ENCODE measurements at regions not wholly inside any gene's neighbourhood (a gene's known extent, or its start where the extent isn't known, plus 50 kb on each side); places are given as distances from the start of the nearest gene placed in this dataset.

GRCh38 chr6:21895555-21895954 lies 302.0 kb downstream of the SOX4 start:
- no peak for DNase-seq

GRCh38 chr6:21898107-21898796 lies 304.7 kb downstream of the SOX4 start:
- no peak for DNase-seq

- DNase-seq = no peak
Observed at GRCh38 chr6:21899708-21900107, 306.2 kb downstream of the SOX4 start.

GRCh38 chr6:21900730-21901129 lies 307.2 kb downstream of the SOX4 start:
- no peak for DNase-seq

- DNase-seq = no peak
Observed at GRCh38 chr6:21902628-21903169, 309.1 kb downstream of the SOX4 start.

GRCh38 chr6:21905531-21905930 lies 312.0 kb downstream of the SOX4 start:
- DNase-seq = no peak

GRCh38 chr6:21906826-21907225 lies 313.3 kb downstream of the SOX4 start:
- DNase-seq = no peak

- no peak for DNase-seq
Observed at GRCh38 chr6:21907291-21907690, 313.7 kb downstream of the SOX4 start.

- DNase-seq = no peak
Observed at GRCh38 chr6:21908161-21908848, 314.8 kb downstream of the SOX4 start.

GRCh38 chr6:21909321-21909720 lies 315.8 kb downstream of the SOX4 start:
- DNase-seq = no peak

- no peak for DNase-seq
Observed at GRCh38 chr6:21911208-21911607, 317.7 kb downstream of the SOX4 start.

GRCh38 chr6:21912151-21912832 lies 318.7 kb downstream of the SOX4 start:
- DNase-seq = no peak

- peak; percentile 77 for DNase-seq
Observed at GRCh38 chr6:21914121-21914973, 320.8 kb downstream of the SOX4 start.

- DNase-seq = no peak
Observed at GRCh38 chr6:21915707-21916260, 322.2 kb downstream of the SOX4 start.

- no peak for DNase-seq
Observed at GRCh38 chr6:21918041-21918440, 324.5 kb downstream of the SOX4 start.

GRCh38 chr6:21918666-21919065 lies 325.1 kb downstream of the SOX4 start:
- no peak for DNase-seq

- DNase-seq = no peak
Observed at GRCh38 chr6:21922086-21922485, 328.5 kb downstream of the SOX4 start.

- DNase-seq = no peak
Observed at GRCh38 chr6:21924002-21924401, 330.5 kb downstream of the SOX4 start.

- no peak for DNase-seq
Observed at GRCh38 chr6:21928827-21929226, 335.3 kb downstream of the SOX4 start.

- no peak for DNase-seq
Observed at GRCh38 chr6:21931641-21932335, 338.2 kb downstream of the SOX4 start.

- DNase-seq = no peak
Observed at GRCh38 chr6:21933351-21933750, 339.8 kb downstream of the SOX4 start.

GRCh38 chr6:21935142-21935541 lies 341.6 kb downstream of the SOX4 start:
- no peak for DNase-seq
